GM13977 (cell line): ENCODE measurements at regions not wholly inside any gene's neighbourhood (a gene's known extent, or its start where the extent isn't known, plus 50 kb on each side); places are given as distances from the start of the nearest gene placed in this dataset.

Source experiments
- DNase-seq: peaks from one replicate; pipeline ENCODE4 v3.0.0; 2012; ENCODE audit warnings: low spot score
- in situ Hi-C: fragments of 300-500 bp; cut with MboI; formaldehyde crosslinking; loops from one replicate; pipeline ENCODE4 v1.12.0; 2022; ENCODE audit warnings: low sequenced_read_pairs, low pct_unique_long_range_greater_than_20kb, mixed read lengths, inconsistent platforms; ENCODE audit not compliant: unreplicated experiment
- TF ChIP-seq, protein P1 (sequence below): IDR thresholded peaks from 2 replicates; pipeline ENCODE4 v1.5.1; 2012; ENCODE audit warnings: mild to moderate bottlenecking, control low read depth; ENCODE audit not compliant: insufficient read depth; ENCODE audit errors: extremely low read depth, missing control alignments

DNA sequence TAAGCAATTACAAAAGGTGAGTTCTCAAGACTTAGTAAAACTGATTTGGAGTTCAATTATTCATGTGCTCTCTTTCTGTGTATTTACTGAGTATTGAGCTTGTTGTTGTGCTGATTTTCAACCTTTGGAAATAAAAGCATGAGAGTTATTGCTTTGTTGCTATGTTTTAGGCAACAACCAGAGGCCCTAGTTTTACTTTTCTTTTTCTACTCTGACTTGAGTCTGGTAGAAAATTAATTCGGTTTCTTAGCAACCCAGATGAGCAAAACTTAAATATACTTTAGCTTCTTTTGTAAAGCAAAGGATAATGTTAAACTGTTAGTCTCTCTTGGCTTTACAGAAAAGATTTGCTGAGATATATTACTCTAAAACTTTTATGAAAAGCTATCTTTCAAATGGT is 66.4 kb upstream of the SCIN start:
- TF ChIP-seq, protein P1, sequence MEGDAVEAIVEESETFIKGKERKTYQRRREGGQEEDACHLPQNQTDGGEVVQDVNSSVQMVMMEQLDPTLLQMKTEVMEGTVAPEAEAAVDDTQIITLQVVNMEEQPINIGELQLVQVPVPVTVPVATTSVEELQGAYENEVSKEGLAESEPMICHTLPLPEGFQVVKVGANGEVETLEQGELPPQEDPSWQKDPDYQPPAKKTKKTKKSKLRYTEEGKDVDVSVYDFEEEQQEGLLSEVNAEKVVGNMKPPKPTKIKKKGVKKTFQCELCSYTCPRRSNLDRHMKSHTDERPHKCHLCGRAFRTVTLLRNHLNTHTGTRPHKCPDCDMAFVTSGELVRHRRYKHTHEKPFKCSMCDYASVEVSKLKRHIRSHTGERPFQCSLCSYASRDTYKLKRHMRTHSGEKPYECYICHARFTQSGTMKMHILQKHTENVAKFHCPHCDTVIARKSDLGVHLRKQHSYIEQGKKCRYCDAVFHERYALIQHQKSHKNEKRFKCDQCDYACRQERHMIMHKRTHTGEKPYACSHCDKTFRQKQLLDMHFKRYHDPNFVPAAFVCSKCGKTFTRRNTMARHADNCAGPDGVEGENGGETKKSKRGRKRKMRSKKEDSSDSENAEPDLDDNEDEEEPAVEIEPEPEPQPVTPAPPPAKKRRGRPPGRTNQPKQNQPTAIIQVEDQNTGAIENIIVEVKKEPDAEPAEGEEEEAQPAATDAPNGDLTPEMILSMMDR = no peak
- in situ Hi-C loops = no loop called here
- DNase-seq = no peak

DNA sequence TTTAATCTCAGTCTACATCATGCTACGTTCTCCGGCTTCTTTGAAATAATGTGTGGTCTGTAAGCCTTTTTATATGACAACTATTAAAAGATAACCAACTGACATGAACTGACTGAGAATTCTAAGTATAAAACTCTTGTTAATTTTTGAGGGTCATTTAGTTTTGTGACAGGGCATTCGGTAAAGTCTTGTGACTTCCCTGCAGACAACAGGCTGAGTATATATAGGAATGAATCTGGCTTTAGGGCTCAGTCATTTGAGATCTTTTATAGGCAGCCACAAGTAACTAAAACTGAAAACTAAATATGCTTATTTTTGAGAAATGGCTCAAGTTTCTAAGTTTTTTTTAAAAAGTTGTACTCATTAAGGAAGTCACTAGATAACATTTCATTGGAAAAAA is 62.5 kb upstream of the SCIN start:
- in situ Hi-C loops = no loop called here
- no peak for DNase-seq
- TF ChIP-seq, protein P1 = no peak

DNA sequence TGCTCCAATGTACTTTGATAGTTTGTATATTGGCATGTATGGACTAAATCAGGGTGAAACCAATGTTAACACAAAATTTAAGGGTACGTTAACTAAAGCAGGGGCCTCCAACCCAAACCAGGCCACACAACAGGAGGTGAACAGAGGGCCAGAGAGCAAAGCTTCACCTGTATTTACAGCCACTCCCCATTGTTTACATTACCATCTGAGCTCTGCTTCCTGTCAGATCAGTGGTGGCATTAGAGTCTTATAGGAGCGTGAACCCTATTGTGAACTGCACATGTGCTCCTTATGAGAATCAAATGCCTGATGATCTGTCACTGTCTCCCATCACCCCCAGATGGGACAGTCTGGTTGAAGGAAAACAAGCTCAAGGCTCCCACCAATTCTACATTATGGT is 62.0 kb upstream of the SCIN start:
- TF ChIP-seq, protein P1 = no peak
- in situ Hi-C loops = no loop called here
- DNase-seq = no peak

DNA sequence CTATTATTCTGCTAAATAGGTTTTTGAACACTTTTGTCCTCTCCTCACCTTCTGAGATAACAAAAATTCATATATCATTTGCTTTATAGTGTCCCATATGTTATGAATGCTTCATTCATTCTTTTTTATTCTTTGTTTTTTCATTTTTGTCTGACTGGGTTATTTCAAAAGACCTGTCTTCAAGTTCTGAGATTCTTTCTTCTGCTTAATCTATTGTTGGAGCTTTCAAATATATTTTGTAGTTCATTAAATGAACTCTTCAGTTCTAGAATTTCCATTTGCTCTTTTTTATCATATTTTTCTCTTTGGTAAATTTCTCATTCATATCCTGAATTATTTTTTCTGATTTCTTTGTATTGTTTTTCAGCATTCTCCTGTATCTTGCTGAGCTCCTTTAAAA is 53.1 kb upstream of the SCIN start:
- no peak for DNase-seq
- in situ Hi-C loops = no loop called here
- TF ChIP-seq, protein P1 = no peak

DNA sequence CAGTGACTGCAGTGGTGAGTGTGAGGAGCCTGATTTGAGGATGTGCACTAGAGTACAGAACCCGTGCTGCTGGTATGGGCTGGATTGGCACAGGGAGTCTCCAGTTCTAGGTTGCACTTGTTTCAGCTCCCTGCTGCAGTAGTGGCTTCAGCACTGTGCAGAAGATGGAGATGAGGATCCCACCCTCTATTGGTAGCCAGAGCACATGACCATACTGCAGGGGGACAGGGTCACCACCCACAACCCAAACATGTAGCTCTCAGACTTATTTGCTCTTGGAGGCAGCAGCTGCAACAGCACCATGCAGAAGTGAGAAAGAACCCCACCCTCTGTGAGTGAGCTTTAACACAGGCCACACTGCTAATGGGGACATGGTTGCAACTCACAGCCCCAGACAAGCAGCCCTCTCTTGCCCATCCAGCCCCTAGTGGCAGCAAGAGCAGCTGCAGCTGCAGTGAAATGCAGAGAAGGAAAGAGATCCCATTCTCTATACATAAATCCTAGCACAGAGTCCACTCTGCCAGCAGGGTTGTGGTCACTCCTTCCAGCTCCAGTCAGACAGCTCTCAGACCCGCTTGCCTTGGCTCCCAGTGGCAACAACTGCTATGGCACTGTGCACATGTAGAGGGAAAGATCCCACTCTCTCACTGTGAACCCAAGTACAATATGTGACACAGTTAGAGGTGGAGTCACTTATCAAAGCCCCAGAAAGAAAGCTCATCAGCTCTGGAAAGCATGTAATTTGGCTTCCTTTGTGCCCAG is 51.4 kb upstream of the SCIN start:
- TF ChIP-seq, protein P1 = peak; percentile 50
- in situ Hi-C loops = no loop called here
- DNase-seq = no peak

DNA sequence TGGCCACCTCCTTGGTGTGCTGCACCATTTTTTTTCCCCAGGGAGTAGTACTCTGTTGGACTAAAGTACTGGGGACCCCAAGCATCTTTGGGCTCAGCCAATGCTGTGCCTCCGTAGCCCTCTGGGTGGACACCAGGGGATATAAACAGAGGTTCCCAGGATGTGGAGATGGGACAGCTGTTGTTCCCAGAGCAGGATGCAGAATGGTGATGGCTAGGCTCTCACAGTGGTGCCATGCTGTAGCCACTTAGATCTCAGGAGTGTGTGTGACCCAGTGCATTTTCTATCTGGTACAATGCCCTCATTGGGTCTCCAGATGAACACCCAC is 50.9 kb upstream of the SCIN start:
- TF ChIP-seq, protein P1 = no peak
- in situ Hi-C loops = loop anchor here (5.0 kb wide), 1 partner anchor 108 kb away; no protein-coding TSS in a partner anchor
- DNase-seq = no peak
